ENCODE measurements at regions not wholly inside any gene's neighbourhood (a gene's known extent, or its start where the extent isn't known, plus 50 kb on each side); places are given as distances from the start of the nearest gene placed in this dataset.
"Not testable (repeated sequence)": the region's sequence is repeated elsewhere in the genome, so short reads cannot be mapped to it uniquely, and the experiment has no call there.

GRCh38 chr3:87576752-87577151 is 300.4 kb upstream of the POU1F1 start:
- no peak for DNase-seq (ENCODE audit: low spot score)

- no peak for DNase-seq (ENCODE audit: low spot score)
Measured at GRCh38 chr3:87575550-87575949, 299.2 kb upstream of the POU1F1 start.

GRCh38 chr3:87568331-87568730 is 291.9 kb upstream of the POU1F1 start:
- no peak for DNase-seq (ENCODE audit: low spot score)

DNA sequence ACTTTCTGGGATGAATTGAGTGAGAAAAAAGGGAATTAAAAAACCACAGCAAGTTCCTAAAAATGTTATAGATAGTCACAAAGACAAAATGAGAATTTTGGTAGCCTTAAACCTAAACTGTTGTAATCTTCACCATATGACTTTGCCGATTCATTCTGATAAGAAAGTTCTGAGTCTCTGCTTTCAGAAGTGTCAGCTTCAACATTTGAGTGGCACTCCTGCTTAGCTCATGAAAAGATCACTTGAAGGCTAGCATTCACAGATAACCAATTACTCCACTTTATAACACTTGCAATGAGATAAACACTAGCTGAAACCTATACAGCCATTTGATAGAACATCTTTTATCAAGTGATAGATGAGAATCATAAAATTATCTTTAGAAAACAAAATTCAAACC is 288.1 kb upstream of the POU1F1 start:
- DNase-seq (ENCODE audit: low spot score) = no peak

GRCh38 chr3:87563712-87564111 is 287.3 kb upstream of the POU1F1 start:
- no peak for DNase-seq (ENCODE audit: low spot score)

DNA sequence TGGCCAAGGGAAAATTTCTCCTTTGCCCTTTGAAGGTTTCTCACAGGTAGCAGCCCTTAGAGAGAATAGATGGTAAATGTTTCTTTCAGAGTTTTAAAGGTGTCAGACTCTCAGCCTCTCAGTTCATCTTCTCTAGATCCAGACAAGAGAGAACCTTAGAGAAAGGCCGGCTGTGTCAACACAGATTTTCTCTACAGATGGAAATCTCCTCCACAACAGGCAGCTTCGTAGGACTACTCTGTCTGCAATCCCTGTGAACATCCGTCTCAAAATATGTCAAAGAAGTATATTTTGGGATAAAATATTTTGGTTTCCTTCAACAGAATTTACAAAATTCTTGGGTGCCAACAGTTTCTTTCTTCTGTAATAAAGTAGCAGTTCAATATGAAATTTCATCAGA is 282.1 kb upstream of the POU1F1 start:
- DNase-seq (ENCODE audit: low spot score) = no peak

- no peak for DNase-seq (ENCODE audit: low spot score)
Measured at GRCh38 chr3:87555290-87555689, 278.9 kb upstream of the POU1F1 start.

- no peak for DNase-seq (ENCODE audit: low spot score)
Measured at GRCh38 chr3:87553058-87553457, 276.7 kb upstream of the POU1F1 start.

DNA sequence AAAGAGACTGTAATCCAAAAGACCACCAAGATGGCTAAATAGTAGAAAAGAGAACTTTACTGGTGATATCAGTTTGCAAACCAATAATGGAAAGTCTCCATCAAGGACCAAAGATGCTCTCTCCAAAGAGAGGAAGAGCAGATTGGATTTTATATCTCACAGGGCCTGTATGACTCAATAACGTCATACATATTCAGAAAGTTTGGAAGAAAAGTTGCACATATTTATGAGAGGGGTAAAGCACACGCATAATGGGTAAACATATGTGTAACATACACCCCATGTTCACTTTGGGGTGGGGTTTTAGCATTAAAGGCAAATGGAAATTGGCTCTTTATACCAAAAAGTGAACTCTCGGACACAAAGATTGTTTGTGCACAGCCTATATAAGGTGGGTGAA is 274.5 kb upstream of the POU1F1 start:
- DNase-seq (ENCODE audit: low spot score) = no peak

DNA sequence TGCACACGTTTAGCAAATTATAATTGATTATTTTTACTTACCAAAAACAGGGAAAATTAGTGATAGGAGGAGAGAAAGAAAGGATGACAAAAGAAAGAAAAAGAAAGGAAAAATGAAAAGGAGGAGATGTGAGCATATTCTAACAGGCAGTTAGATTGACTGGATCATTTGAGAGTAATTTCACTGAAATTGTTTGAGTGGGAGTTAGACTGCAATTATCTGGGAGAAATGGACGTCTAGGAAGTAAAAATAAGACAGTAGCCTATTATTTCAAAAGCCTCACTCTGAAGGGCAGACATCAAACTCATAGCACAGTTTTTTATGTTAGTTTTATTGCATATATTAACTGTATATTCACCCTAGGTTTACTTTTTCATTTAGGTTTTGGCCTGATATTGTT is 272.8 kb upstream of the POU1F1 start:
- no peak for DNase-seq (ENCODE audit: low spot score)

DNA sequence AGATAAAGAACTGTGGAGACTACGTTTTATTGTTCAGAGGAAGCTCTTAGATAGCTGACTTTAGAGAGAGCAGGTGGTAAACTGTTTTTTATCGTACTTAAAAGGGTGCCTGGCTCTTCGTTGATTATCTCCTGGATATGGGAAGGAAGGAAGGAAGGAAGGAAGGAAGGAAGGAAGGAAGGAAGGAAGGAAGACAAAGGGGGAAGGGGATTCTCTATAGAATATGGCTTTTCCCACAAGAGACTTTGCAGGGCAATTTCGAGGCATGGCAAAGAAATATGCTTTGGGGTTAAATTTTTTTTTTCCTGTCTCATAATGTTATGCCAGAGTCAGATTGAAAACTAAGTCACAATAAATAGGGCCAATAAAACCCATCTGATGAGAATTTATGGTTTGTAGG is 271.9 kb upstream of the POU1F1 start:
- no peak for DNase-seq (ENCODE audit: low spot score)

- no peak for DNase-seq (ENCODE audit: low spot score)
Measured at GRCh38 chr3:87546216-87546615, 269.8 kb upstream of the POU1F1 start.

DNA sequence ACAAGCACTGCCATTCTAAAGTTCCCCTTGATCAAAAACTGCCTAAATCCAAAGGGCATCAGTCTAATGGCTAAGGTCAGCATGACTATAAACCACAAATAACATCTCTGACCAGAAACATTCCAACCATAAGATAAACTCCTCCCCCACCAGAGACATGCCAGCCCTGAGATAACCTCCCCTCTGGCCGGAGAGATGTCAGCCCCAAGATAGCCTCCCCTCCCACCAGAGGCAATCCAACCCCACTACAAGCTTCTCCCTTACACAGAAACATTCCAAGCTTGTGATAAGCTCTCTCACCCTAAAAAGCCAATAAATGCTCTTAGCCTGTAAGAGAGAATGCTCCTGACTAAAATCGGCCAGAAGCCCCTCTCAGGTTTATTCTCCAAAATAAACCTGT is 267.0 kb upstream of the POU1F1 start:
- not testable (repeated sequence) for DNase-seq (ENCODE audit: low spot score)

DNA sequence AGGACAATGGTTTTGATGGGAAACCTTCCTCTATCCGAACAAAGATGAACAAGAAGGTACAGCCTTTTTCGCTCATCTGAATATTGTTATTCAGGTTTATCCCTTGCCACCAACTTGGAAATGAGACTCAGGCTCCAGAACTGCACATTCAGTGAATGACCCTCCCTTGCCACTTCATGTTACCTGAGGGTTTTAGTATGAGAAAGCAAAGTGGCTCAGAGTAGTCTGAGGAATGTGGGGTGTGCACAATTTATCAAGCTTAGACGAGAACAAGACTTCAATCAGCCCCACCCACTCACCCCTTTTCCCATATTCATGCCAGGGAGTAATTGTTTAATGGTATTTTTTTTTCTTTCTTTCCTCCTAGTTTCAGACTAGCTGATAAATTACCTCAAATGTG is 265.3 kb upstream of the POU1F1 start:
- DNase-seq (ENCODE audit: low spot score) = no peak

DNA sequence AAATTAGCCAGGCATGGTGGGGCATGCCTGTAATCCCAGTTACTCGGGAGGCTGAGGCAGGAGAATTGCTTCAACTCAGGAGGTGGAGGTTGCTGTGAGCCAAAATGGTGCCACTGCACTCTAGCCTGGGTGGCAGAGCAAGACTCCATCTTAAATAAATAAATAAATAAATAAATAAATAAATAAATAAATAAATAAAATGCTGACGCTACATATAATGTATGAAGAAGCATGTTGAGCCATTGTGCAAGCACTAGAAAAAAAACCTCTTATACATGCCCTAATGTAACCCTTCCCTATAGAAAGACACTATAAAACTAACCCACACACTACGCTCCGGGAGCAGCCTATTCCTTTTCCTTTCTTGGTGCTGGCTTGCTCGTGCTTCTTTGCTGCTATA is 262.3 kb upstream of the POU1F1 start:
- not testable (repeated sequence) for DNase-seq (ENCODE audit: low spot score)

GRCh38 chr3:87509401-87509800 is 233.0 kb upstream of the POU1F1 start:
- DNase-seq (ENCODE audit: low spot score) = no peak

GRCh38 chr3:87508921-87509320 is 232.5 kb upstream of the POU1F1 start:
- DNase-seq (ENCODE audit: low spot score) = no peak

GRCh38 chr3:87507753-87508152 is 231.4 kb upstream of the POU1F1 start:
- DNase-seq (ENCODE audit: low spot score) = no peak

DNA sequence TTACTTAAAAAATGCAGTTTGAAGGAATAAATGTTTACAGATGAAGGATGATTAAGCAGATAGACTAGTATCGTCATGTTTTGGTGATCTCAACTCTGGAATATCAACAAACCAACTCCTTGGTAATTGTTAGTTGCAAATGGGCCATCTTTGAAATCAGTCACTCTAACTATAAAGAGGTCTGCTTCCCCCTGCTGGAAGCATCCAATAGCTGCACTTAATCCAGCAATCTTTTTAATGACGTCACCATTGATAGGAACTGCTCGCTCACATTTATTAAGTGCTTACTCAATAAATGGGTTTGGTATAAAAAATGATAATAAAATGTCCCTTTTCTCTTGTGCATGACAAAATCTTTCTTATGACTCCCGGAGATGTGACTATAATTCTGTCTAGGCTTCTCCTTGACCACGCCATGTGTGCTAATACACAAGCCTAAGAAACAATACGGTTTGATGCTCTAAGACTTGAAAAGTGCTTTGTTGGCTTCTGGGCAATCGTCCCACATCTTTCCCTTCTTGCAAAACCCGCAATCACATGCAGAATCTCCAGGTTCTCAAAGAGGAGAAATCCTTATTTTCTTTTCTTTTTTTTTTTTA is 227.6 kb upstream of the POU1F1 start:
- peak; percentile 12 for DNase-seq (ENCODE audit: low spot score)

GRCh38 chr3:87501076-87501475 is 224.7 kb upstream of the POU1F1 start:
- no peak for DNase-seq (ENCODE audit: low spot score)

- DNase-seq (ENCODE audit: low spot score) = no peak
Measured at GRCh38 chr3:87498358-87499080, 222.1 kb upstream of the POU1F1 start.

- no peak for DNase-seq (ENCODE audit: low spot score)
Measured at GRCh38 chr3:87495938-87496337, 219.6 kb upstream of the POU1F1 start.

- no peak for DNase-seq (ENCODE audit: low spot score)
Measured at GRCh38 chr3:87494264-87494663, 217.9 kb upstream of the POU1F1 start.

GRCh38 chr3:87491843-87492242 is 215.5 kb upstream of the POU1F1 start:
- no peak for DNase-seq (ENCODE audit: low spot score)
